GM13977 (cell line): ENCODE measurements at regions not wholly inside any gene's neighbourhood (a gene's known extent, or its start where the extent isn't known, plus 50 kb on each side); places are given as distances from the start of the nearest gene placed in this dataset.

Experiments used
- DNase-seq: peaks from one replicate; pipeline ENCODE4 v3.0.0; 2012; ENCODE audit warnings: low spot score
- in situ Hi-C: fragments of 300-500 bp; cut with MboI; formaldehyde crosslinking; loops from one replicate; pipeline ENCODE4 v1.12.0; 2022; ENCODE audit warnings: low sequenced_read_pairs, low pct_unique_long_range_greater_than_20kb, mixed read lengths, inconsistent platforms; ENCODE audit not compliant: unreplicated experiment
- TF ChIP-seq, protein P1 (sequence below): IDR thresholded peaks from 2 replicates; pipeline ENCODE4 v1.5.1; 2012; ENCODE audit warnings: mild to moderate bottlenecking, control low read depth; ENCODE audit not compliant: insufficient read depth; ENCODE audit errors: extremely low read depth, missing control alignments

GRCh38 chr9:14560194-14560593 is 133.0 kb downstream of the ZDHHC21 start:
- in situ Hi-C loops, result no loop called here
- no peak for DNase-seq
- TF ChIP-seq, protein P1, sequence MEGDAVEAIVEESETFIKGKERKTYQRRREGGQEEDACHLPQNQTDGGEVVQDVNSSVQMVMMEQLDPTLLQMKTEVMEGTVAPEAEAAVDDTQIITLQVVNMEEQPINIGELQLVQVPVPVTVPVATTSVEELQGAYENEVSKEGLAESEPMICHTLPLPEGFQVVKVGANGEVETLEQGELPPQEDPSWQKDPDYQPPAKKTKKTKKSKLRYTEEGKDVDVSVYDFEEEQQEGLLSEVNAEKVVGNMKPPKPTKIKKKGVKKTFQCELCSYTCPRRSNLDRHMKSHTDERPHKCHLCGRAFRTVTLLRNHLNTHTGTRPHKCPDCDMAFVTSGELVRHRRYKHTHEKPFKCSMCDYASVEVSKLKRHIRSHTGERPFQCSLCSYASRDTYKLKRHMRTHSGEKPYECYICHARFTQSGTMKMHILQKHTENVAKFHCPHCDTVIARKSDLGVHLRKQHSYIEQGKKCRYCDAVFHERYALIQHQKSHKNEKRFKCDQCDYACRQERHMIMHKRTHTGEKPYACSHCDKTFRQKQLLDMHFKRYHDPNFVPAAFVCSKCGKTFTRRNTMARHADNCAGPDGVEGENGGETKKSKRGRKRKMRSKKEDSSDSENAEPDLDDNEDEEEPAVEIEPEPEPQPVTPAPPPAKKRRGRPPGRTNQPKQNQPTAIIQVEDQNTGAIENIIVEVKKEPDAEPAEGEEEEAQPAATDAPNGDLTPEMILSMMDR, result no peak

GRCh38 chr9:14554886-14555285 is 138.3 kb downstream of the ZDHHC21 start:
- in situ Hi-C loops, result no loop called here
- TF ChIP-seq, protein P1, result no peak
- DNase-seq, result no peak

DNA sequence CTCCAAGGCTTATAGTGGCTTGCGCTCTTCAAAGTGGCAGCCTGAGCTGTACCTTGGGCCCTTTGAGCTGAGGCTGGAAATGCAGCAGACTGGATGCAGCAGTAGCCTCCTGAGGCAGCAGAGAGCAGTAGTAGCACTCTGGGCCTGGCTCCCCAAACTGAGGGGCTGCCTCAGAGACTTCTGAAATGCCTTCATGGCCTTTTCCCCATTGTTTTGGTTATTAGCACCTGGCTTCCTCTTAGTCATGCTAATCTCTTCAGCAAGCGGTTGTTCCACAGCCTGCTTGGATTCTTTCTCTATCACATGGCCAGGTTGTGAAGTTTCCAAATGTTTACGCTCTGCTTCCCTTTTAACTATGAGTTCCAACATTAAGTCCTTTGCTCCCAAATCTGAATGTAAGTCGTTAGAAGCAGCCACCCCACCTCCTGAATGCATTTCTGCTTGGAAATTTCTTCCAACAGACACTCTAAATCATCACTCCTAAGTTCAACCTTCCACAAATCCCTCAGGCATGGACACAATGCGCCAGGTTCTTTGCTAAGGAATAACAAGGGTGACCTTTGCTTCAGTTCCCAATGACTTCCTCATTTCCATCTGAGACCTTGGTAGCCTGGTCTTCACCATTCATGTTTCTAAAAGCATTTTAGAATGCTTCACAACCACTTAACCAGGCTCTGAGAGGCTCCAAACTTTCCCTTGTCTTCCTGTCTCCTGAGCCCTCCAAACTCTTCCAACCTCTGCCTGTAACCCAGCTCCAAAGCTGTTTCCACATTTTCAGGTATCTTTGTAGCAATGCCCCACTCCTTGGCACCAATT is 145.8 kb downstream of the ZDHHC21 start:
- TF ChIP-seq, protein P1, result no peak
- DNase-seq, result no peak
- in situ Hi-C loops, result no loop called here

DNA sequence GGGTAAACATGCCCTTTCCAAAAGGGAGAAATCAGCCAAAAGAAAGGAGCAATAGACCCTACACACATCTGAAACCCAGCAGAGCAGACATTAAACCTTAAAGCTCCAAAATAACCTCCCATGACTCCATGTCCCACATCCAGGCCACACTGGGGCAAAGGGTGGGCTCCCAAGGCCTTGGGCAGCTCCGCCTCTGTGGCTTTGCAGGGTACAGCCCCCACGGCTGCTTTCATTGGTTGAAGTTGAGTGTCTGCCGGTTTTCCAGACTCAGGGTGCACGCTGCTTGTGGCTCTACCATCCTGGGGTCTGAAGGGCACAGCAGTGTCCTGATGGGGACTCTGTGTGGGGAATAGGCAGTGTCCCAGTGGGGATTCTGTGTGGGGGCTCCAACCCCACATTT is 146.5 kb downstream of the ZDHHC21 start:
- TF ChIP-seq, protein P1, result no peak
- in situ Hi-C loops, result no loop called here
- DNase-seq, result no peak

- TF ChIP-seq, protein P1, result no peak
- in situ Hi-C loops, result no loop called here
- no peak for DNase-seq
These were observed 151.2 kb downstream of the ZDHHC21 start for GRCh38 chr9:14542071-14542470.

- DNase-seq, result no peak
- TF ChIP-seq, protein P1, result no peak
- in situ Hi-C loops, result no loop called here
These were observed 154.7 kb downstream of the ZDHHC21 start for GRCh38 chr9:14538526-14538925.
